ENCODE measurements at regions not wholly inside any gene's neighbourhood (a gene's known extent, or its start where the extent isn't known, plus 50 kb on each side); places are given as distances from the start of the nearest gene placed in this dataset.

- TF ChIP-seq CTCF (IDR thresholded peaks at IDR 0.05; ENCODE audit: low read depth, low read length, poor library complexity, severe bottlenecking): no peak
- no peak for TF ChIP-seq EZH2phosphoT487 (IDR thresholded peaks at IDR 0.05; ENCODE audit: borderline replicate concordance, low read length)
Observed at GRCh38 chr12:33054371-33054770, 157.8 kb upstream of the PKP2 start.
